ENCODE measurements at regions not wholly inside any gene's neighbourhood (a gene's known extent, or its start where the extent isn't known, plus 50 kb on each side); places are given as distances from the start of the nearest gene placed in this dataset.

DNA sequence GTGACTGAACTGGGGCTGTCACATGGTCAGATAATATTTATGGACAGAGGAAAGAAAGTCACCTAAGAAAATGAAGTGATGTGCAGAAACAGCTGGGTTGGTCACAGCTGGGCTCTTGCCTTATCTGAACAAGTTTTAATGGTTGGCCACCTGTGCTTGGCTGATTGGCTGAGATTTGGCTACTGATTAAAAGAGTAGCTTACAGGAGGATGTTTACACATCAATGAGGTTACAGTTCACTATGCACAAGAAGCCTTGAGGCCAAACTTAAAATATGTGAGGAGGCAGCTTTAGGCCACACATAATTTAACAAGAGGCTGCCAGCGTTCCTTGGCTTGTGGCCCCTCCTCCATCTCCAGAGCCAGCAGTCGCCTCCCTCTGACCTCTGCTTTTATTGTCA lies 99.2 kb upstream of the C1QTNF9B start:
- Histone ChIP-seq H3K9me3 (ENCODE audit: severe bottlenecking) (peaks cover 13% of the 10 kb centered on the region), H3K27ac (no peak overlapping the region), H3K27me3 (ENCODE audit: insufficient read depth, low read depth, severe bottlenecking) (no peaks in the 10 kb centered on the region), H3K36me3 (no peaks in the 10 kb centered on the region), H3K4me3 (ENCODE audit: low read depth, low read length) (no peak overlapping the region)
- no peak for DNase-seq
- TF ChIP-seq, protein P1, sequence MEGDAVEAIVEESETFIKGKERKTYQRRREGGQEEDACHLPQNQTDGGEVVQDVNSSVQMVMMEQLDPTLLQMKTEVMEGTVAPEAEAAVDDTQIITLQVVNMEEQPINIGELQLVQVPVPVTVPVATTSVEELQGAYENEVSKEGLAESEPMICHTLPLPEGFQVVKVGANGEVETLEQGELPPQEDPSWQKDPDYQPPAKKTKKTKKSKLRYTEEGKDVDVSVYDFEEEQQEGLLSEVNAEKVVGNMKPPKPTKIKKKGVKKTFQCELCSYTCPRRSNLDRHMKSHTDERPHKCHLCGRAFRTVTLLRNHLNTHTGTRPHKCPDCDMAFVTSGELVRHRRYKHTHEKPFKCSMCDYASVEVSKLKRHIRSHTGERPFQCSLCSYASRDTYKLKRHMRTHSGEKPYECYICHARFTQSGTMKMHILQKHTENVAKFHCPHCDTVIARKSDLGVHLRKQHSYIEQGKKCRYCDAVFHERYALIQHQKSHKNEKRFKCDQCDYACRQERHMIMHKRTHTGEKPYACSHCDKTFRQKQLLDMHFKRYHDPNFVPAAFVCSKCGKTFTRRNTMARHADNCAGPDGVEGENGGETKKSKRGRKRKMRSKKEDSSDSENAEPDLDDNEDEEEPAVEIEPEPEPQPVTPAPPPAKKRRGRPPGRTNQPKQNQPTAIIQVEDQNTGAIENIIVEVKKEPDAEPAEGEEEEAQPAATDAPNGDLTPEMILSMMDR (IDR thresholded peaks at IDR 0.05; ENCODE audit: low read depth, low read length) = no peak

DNA sequence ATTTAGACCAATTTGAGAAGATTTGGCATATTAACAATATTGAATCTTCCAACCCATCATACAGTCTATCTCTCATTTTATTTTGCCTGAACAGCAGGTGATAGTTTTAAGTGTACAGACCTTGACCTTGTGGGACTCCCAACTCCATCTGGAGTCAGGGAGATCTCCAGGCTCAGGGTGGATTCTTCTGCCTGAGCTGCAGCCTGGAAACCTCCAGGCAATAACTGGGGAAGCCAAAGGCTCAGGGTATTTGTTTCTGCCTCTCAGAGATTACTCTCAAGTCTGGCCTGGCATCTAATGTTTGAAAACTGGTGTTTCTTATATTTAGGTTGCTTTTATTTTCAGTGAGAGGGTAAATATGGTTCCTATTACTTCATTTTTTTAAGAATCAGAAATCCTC lies 102.1 kb upstream of the C1QTNF9B start:
- DNase-seq = peak; percentile 91
- Histone ChIP-seq H3K9me3 (ENCODE audit: severe bottlenecking) (peaks cover 12% of the 10 kb centered on the region), H3K27me3 (ENCODE audit: insufficient read depth, low read depth, severe bottlenecking) (no peaks in the 10 kb centered on the region), H3K36me3 (no peaks in the 10 kb centered on the region), H3K27ac (peak overlapping the region; percentile 52), H3K4me3 (ENCODE audit: low read depth, low read length) (no peak overlapping the region)
- TF ChIP-seq, protein P1 (IDR thresholded peaks at IDR 0.05; ENCODE audit: low read depth, low read length) = no peak

DNA sequence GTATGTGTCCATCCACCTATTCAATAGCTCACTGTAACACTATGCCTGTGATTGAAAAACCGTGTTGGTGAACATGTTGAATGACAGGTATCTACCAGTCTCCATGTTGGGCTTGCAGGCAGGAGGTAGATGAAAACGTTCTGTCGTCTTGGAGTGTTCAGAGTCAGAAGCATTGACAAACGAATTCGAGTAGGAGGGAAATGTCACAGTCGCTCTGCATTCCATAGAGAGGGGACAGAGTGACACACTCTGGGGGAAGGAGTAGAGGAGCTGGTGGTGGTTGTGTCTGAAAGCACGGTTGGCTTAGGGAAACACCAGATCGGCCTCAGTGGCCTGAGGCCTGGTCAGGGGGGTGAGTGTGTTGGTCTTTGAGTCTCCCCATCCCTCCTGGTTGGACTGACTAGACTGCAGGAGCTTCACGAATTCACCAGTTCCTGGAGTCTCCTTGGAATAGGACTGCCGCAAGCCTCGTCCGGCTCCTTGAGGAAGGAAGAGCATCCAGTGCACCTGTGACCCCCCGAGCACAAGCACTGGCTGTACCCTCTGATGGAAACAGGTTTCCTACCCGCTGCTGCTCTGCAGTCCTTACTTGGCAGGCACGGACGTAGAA lies 105.0 kb upstream of the C1QTNF9B start:
- no peaks in the 10 kb centered on the region for H3K9me3 ChIP-seq (ENCODE audit: severe bottlenecking)
- no peak overlapping the region for H3K27ac ChIP-seq
- TF ChIP-seq, protein P1 (IDR thresholded peaks at IDR 0.05; ENCODE audit: low read depth, low read length) = no peak
- H3K4me3 ChIP-seq (ENCODE audit: low read depth, low read length) = no peak overlapping the region
- H3K36me3 ChIP-seq = no peaks in the 10 kb centered on the region
- H3K27me3 ChIP-seq (ENCODE audit: insufficient read depth, low read depth, severe bottlenecking) = no peaks in the 10 kb centered on the region
- DNase-seq = no peak

DNA sequence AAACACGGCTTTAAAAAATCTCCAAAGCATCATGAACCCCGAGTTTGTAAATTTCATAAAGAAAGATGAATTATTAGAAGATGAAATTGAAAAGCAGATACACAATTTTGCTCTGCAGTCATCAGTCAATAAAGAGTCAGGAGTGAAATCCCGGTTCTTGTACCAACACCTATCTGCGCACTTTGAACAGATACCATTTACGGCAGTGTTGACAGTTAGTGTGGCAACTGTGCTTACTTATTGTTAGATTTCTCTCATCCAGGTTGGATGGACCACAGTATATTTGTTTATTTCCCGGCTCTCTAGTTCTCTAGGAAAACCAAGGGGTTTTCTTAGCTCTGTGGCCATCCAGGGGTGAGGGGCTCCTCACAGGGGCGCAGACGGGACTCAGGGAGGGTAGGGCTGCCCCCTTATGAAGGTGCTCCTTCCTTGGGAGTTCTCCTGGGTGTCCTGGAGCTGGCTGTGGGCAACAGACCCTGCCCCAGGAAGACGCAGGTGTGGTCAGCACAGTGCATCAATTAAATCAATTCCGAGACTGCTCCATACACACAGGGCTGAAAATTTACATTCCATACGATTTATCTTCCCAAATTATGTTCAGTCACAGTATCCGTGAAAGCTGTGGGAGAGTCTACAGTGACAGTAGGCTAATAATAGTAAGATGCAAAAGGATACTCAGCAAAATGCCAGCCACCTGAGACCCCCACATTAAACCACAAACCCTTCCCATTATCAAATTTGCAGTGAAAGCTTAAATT lies 107.0 kb upstream of the C1QTNF9B start:
- no peak overlapping the region for H3K4me3 ChIP-seq (ENCODE audit: low read depth, low read length)
- H3K27ac ChIP-seq = no peak overlapping the region
- no peaks in the 10 kb centered on the region for H3K27me3 ChIP-seq (ENCODE audit: insufficient read depth, low read depth, severe bottlenecking)
- no peak for DNase-seq
- H3K36me3 ChIP-seq = no peaks in the 10 kb centered on the region
- TF ChIP-seq, protein P1 (IDR thresholded peaks at IDR 0.05; ENCODE audit: low read depth, low read length) = no peak
- no peaks in the 10 kb centered on the region for H3K9me3 ChIP-seq (ENCODE audit: severe bottlenecking)

DNA sequence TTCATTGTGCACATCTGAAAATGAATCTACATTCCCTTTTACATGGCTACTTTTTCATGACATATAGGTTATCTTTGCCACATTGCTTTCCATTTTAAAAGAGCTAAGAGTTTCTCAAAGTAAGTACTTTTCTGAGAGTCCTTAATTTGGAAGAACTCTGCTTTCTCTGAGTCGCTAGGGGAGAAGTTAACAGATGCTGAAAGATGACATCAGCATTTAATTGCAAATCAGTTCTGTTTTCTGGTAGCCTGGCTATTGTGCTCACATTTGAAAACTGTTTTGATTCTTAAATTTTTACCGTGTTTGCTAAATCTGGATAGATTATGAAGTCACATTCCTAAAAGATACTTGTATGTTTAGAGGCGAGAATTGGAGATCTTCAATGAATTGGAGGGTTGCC lies 107.7 kb upstream of the C1QTNF9B start:
- Histone ChIP-seq H3K27ac (no peak overlapping the region), H3K9me3 (ENCODE audit: severe bottlenecking) (no peaks in the 10 kb centered on the region), H3K4me3 (ENCODE audit: low read depth, low read length) (no peak overlapping the region), H3K27me3 (ENCODE audit: insufficient read depth, low read depth, severe bottlenecking) (no peaks in the 10 kb centered on the region), H3K36me3 (no peaks in the 10 kb centered on the region)
- DNase-seq = no peak
- TF ChIP-seq, protein P1 (IDR thresholded peaks at IDR 0.05; ENCODE audit: low read depth, low read length) = no peak
